ENCODE measurements at regions not wholly inside any gene's neighbourhood (a gene's known extent, or its start where the extent isn't known, plus 50 kb on each side); places are given as distances from the start of the nearest gene placed in this dataset.

DNA sequence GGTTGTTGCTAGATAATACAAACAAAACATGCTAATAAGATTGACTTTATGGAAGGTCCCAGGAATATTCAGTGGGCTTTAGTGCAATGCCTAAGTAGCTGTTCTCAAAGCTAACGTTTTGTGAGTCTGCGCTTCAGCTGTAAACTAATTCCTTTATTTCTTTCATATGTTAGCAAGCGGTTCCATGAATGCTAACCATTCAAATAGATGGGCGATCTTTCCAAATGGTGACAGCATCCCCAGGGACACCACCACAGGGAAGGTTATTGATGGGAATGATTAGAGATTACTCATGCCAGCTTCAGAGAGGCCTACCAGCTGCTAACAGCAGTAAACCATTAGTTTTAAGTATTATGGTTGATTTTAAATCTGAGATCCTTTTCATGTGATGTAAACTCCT is 405.7 kb upstream of the MCTP2 start:
- Histone ChIP-seq H3K27me3 (no peaks in the 10 kb centered on the region), H3K36me3 (no peaks in the 10 kb centered on the region), H3K9me3 (no peaks in the 10 kb centered on the region), H3K27ac (peak overlapping the region in 1 of 12 donors; percentile 47), H3K4me1 (peaks cover 0 to 9% (median 0%) of the 10 kb centered on the region in 12 donors), H3K4me3 (no peak overlapping the region)
- ATAC-seq = no peak
- intact Hi-C loops (cut with DNase I) = no loop called here
- 40 to 61% (median 46%) methylated on average over 4 of the region's 4 CpGs for WGBS, 4 donors
- no peak for TF ChIP-seq POLR2A (IDR thresholded peaks at IDR 0.05)
- TF ChIP-seq, protein P1, sequence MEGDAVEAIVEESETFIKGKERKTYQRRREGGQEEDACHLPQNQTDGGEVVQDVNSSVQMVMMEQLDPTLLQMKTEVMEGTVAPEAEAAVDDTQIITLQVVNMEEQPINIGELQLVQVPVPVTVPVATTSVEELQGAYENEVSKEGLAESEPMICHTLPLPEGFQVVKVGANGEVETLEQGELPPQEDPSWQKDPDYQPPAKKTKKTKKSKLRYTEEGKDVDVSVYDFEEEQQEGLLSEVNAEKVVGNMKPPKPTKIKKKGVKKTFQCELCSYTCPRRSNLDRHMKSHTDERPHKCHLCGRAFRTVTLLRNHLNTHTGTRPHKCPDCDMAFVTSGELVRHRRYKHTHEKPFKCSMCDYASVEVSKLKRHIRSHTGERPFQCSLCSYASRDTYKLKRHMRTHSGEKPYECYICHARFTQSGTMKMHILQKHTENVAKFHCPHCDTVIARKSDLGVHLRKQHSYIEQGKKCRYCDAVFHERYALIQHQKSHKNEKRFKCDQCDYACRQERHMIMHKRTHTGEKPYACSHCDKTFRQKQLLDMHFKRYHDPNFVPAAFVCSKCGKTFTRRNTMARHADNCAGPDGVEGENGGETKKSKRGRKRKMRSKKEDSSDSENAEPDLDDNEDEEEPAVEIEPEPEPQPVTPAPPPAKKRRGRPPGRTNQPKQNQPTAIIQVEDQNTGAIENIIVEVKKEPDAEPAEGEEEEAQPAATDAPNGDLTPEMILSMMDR (IDR thresholded peaks at IDR 0.05) = no peak
- no peak for DNase-seq

DNA sequence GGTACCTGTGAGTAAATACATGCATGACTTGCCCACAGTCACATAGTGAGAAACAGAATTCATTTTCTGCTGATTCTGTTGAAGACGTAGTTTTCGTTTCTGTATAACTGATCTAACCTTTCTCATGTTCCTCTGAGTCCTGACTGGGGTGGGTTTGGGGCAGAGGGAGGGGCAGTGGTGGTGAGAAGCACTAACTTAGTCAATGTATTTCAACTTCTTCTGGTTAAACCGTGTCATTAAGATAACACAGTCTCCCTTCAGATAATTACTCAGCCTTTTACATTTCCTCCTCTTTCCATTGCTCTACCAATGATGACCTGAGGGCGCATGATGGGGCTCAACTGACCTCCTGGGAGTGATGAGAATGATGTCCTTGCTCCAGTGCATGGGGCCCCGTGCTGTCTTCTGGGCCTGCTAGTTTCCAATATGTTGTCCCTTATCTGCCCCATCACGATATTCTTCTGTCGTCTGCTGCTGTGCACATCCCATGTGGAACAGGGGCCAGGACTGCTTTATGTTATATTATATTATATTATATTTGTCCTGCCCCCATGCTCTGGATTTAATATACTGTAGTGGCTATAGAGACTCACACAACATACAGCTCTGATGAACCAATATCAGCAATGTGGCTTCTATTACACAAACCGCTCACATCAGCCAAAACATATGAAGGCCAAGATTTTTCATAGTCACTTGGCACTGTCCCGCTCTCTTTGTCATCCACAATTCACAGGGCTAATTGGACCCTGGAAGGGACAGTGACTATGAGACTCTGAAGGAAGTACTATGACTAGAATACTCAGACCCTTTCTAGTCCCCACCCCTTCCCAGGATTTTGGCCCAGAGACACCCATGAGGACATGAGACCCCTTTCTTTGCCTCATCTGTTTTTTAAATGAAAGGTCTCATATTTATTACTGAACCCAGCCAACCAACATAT is 407.1 kb upstream of the MCTP2 start:
- no peak for DNase-seq
- ATAC-seq = no peak
- intact Hi-C loops (cut with DNase I) = no loop called here
- Histone ChIP-seq H3K9me3 (peaks cover 0 to 1% (median 0%) of the 10 kb centered on the region in 12 donors), H3K27ac (no peak overlapping the region), H3K36me3 (no peaks in the 10 kb centered on the region), H3K27me3 (no peaks in the 10 kb centered on the region), H3K4me1 (peaks cover 0 to 7% (median 0%) of the 10 kb centered on the region in 12 donors), H3K4me3 (no peak overlapping the region)
- no peak for TF ChIP-seq POLR2A (IDR thresholded peaks at IDR 0.05)
- TF ChIP-seq, protein P1 (IDR thresholded peaks at IDR 0.05) = no peak
- 68 to 77% (median 75%) methylated on average over 9 of the region's 9 CpGs for WGBS, 4 donors

DNA sequence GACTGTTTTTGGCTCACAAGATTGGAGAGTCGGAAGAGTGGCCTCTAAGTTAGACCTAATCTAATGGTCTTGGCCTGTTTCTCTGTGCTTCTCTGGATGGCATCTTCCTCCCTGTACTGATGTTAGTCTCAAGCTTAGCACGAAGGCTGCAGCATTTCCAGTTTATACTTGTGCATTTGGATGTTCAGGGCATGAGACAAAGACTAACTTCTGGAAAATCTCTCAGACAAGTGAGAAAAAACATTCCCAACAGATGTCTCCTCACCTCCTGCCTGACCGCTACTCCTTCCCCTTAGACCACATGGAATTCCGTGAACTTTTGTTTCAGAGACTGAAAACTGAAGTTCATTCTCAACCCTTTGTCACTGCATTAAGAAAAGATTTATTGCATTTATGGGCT is 410.8 kb upstream of the MCTP2 start:
- Histone ChIP-seq H3K4me3 (no peak overlapping the region), H3K4me1 (no peaks in the 10 kb centered on the region), H3K27ac (no peak overlapping the region), H3K36me3 (no peaks in the 10 kb centered on the region), H3K9me3 (peaks cover 0 to 22% (median 0%) of the 10 kb centered on the region in 12 donors), H3K27me3 (no peaks in the 10 kb centered on the region)
- TF ChIP-seq POLR2A (IDR thresholded peaks at IDR 0.05) = no peak
- TF ChIP-seq, protein P1 (IDR thresholded peaks at IDR 0.05) = no peak
- no peak for DNase-seq
- ATAC-seq = no peak
- 68 to 74% (median 69%) methylated on average over 4 of the region's 4 CpGs for WGBS, 4 donors
- intact Hi-C loops (cut with DNase I) = no loop called here

DNA sequence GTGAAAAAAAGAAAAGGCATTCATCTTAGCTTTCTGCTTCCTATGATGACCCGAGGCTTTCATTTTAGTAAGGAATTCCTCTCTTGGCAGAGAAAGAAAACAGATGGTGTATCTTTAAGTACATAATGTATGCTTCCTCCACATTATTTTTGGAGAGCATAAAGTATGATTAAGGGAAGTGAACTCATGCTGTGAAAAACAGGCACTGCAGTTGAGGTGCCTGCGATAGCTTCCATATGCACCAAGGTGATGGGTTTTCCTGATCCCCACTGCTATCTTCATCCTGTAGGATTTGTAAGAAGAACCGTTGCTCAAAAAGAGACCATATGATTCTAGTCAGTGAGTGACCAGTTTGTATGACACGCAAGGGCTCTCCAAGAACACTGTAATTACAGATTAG is 411.5 kb upstream of the MCTP2 start:
- TF ChIP-seq, protein P1 (IDR thresholded peaks at IDR 0.05) = no peak
- no peak for TF ChIP-seq POLR2A (IDR thresholded peaks at IDR 0.05)
- no peak for DNase-seq
- H3K36me3 ChIP-seq = no peaks in the 10 kb centered on the region
- H3K4me3 ChIP-seq = no peak overlapping the region
- WGBS, 4 donors = 44 to 61% (median 50%) methylated on average over 4 of the region's 4 CpGs
- intact Hi-C loops (cut with DNase I) = no loop called here
- H3K27me3 ChIP-seq = no peaks in the 10 kb centered on the region
- H3K4me1 ChIP-seq = no peaks in the 10 kb centered on the region
- no peak overlapping the region for H3K27ac ChIP-seq
- H3K9me3 ChIP-seq = peaks cover 0 to 22% (median 0%) of the 10 kb centered on the region in 12 donors
- ATAC-seq = no peak
